Ovary (tissue), 7 donors: ENCODE measurements at regions not wholly inside any gene's neighbourhood (a gene's known extent, or its start where the extent isn't known, plus 50 kb on each side); places are given as distances from the start of the nearest gene placed in this dataset.

Experiments used
- DNase-seq, 5 donors: peaks; one replicate each; pipeline ENCODE4 v3.0.0-alpha.2; 2019 to 2020
- H3K27ac ChIP-seq, 2 donors: fragments of 200-600 bp; one replicate each; pipeline versions ENCODE4 v1.5.1 to v1.8.0; 2019 to 2022
- H3K27me3 ChIP-seq: fragments of 200-600 bp; one replicate; pipeline ENCODE4 v1.8.0; 2022
- H3K36me3 ChIP-seq: fragments of 200-600 bp; sonication (generic); one replicate; pipeline ENCODE4 v1.5.1; 2019
- H3K4me1 ChIP-seq: one replicate; pipeline ENCODE4 v1.8.1; 2013; ENCODE audit warnings: mild to moderate bottlenecking, moderate library complexity; ENCODE audit not compliant: insufficient read depth
- H3K4me3 ChIP-seq: fragments of 200-600 bp; sonication (generic); one replicate; pipeline ENCODE4 v1.5.1; 2017
- H3K9me3 ChIP-seq, 2 donors: fragments of 200-600 bp in 1 of 2; sonication (generic) in 1 of 2; one replicate each; pipeline versions ENCODE4 v1.5.1 to v1.8.1; 2013 to 2019; ENCODE audit warnings: mild to moderate bottlenecking in 1 of 2, moderate library complexity in 1 of 2
- CTCF ChIP-seq, 3 donors: fragments of 450-650 bp in 2 of 3; fragments of 200-600 bp in 1 of 3; IDR thresholded peaks; one replicate each; pipeline versions ENCODE4 v1.5.1 to v1.8.0; 2016 to 2022; ENCODE audit warnings: antibody characterized with exemption in 3 of 3, mild to moderate bottlenecking in 1 of 3
- EP300 ChIP-seq: sonication (generic); formaldehyde crosslinking; IDR thresholded peaks from one replicate; pipeline ENCODE4 v1.6.1; 2017; ENCODE audit warnings: antibody characterized with exemption
- POLR2A ChIP-seq: fragments of 450-650 bp; IDR thresholded peaks from one replicate; pipeline ENCODE4 v1.6.1; 2017; ENCODE audit warnings: antibody characterized with exemption, mild to moderate bottlenecking, moderate library complexity
- WGBS, 3 donors: extraction: QIAGEN DNeasy Blood & Tissue Kit in 1 of 3; methylation state at CpG; one replicate each; pipeline versions ENCODE4 v1.1.5 to v1.1.7; 2013 to 2017; 5-methylcytosine and 5-hydroxymethylcytosine counted together
- intact Hi-C, 4 donors: fragments of 100-400 bp; cut with DNase I; formaldehyde crosslinking; loops; one replicate each; pipeline versions ENCODE4 v1.11.0 to v1.15.1; 2022 to 2023
- donor health status: DM: no; HTN: no; CAD: no; lungs with moderate emphysema.
- donor health status: DM: no; HTN: no; CAD: no.
- donor health status: Bipolar disorder and iron deficiency.
- donor health status: DM: no; HTN: no; CAD: no.
- donor health status: DM: yes; HTN: yes; CAD: no.

GRCh38 chr16:6200271-6200670 is 1102.7 kb upstream of the EEF2KMT start:
- H3K4me1 ChIP-seq: no peaks in the 10 kb centered on the region
- H3K4me3 ChIP-seq: no peak overlapping the region
- intact Hi-C loops: no loop called here
- DNase-seq: no peak
- no peaks in the 10 kb centered on the region for H3K27me3 ChIP-seq
- TF ChIP-seq CTCF (IDR thresholded peaks at IDR 0.05) (no peak), POLR2A (no peak), EP300 (no peak)
- no peaks in the 10 kb centered on the region for H3K9me3 ChIP-seq
- no peak overlapping the region for H3K27ac ChIP-seq
- WGBS, 3 donors: 84 to 85% (median 85%) methylated on average over 6 of the region's 6 CpGs
- H3K36me3 ChIP-seq: no peaks in the 10 kb centered on the region

GRCh38 chr16:6195966-6196365 is 1098.4 kb upstream of the EEF2KMT start:
- H3K9me3 ChIP-seq: no peaks in the 10 kb centered on the region
- no peak overlapping the region for H3K4me3 ChIP-seq
- H3K36me3 ChIP-seq: no peaks in the 10 kb centered on the region
- no peak overlapping the region for H3K27ac ChIP-seq
- intact Hi-C loops: no loop called here
- DNase-seq: no peak
- TF ChIP-seq POLR2A (no peak), EP300 (no peak)
- 3 to 13% (median 12%) methylated on average over 2 of the region's 2 CpGs for WGBS, 3 donors
- H3K27me3 ChIP-seq: no peaks in the 10 kb centered on the region
- H3K4me1 ChIP-seq: no peaks in the 10 kb centered on the region

- Histone ChIP-seq H3K4me3 (no peak overlapping the region), H3K27ac (no peak overlapping the region), H3K9me3 (no peaks in the 10 kb centered on the region), H3K27me3 (no peaks in the 10 kb centered on the region), H3K36me3 (no peaks in the 10 kb centered on the region), H3K4me1 (no peaks in the 10 kb centered on the region)
- DNase-seq: no peak
- WGBS, 3 donors: 14 to 24% (median 15%) methylated on average over 3 of the region's 3 CpGs
- TF ChIP-seq EP300: no peak
- intact Hi-C loops: no loop called here
These were observed 1096.1 kb upstream of the EEF2KMT start for GRCh38 chr16:6193718-6194117.

GRCh38 chr16:6192984-6193383 is 1095.4 kb upstream of the EEF2KMT start:
- no peak for TF ChIP-seq CTCF (IDR thresholded peaks at IDR 0.05)
- TF ChIP-seq POLR2A: no peak
- no peak for TF ChIP-seq EP300
- no peak overlapping the region for H3K27ac ChIP-seq
- intact Hi-C loops: no loop called here
- DNase-seq: no peak
- no peaks in the 10 kb centered on the region for H3K36me3 ChIP-seq
- no peaks in the 10 kb centered on the region for H3K27me3 ChIP-seq
- H3K4me1 ChIP-seq: no peaks in the 10 kb centered on the region
- WGBS, 3 donors: 70 to 76% (median 72%) methylated on average over 5 of the region's 5 CpGs
- no peak overlapping the region for H3K4me3 ChIP-seq
- no peaks in the 10 kb centered on the region for H3K9me3 ChIP-seq

- no peaks in the 10 kb centered on the region for H3K36me3 ChIP-seq
- H3K27me3 ChIP-seq: no peaks in the 10 kb centered on the region
- H3K4me3 ChIP-seq: no peak overlapping the region
- no peaks in the 10 kb centered on the region for H3K9me3 ChIP-seq
- intact Hi-C loops: no loop called here
- TF ChIP-seq POLR2A: no peak
- H3K4me1 ChIP-seq: no peaks in the 10 kb centered on the region
- no peak for DNase-seq
- WGBS, 3 donors: 60 to 78% (median 61%) methylated on average over 3 of the region's 3 CpGs
- no peak overlapping the region for H3K27ac ChIP-seq
These were observed 1094.9 kb upstream of the EEF2KMT start for GRCh38 chr16:6192532-6192931.

- WGBS, 3 donors: 50 to 68% (median 52%) methylated on average over 7 of the region's 7 CpGs
- H3K27ac ChIP-seq: no peak overlapping the region
- no peaks in the 10 kb centered on the region for H3K27me3 ChIP-seq
- intact Hi-C loops: no loop called here
- no peak overlapping the region for H3K4me3 ChIP-seq
- H3K9me3 ChIP-seq: no peaks in the 10 kb centered on the region
- TF ChIP-seq POLR2A: no peak
- no peak for TF ChIP-seq EP300
- TF ChIP-seq CTCF (IDR thresholded peaks at IDR 0.05): no peak
- H3K4me1 ChIP-seq: no peaks in the 10 kb centered on the region
- H3K36me3 ChIP-seq: no peaks in the 10 kb centered on the region
- no peak for DNase-seq
These were observed 1093.2 kb upstream of the EEF2KMT start for GRCh38 chr16:6190776-6191175.
